Fibroblast of skin of abdomen (primary cell): ENCODE measurements at regions not wholly inside any gene's neighbourhood (a gene's known extent, or its start where the extent isn't known, plus 50 kb on each side); places are given as distances from the start of the nearest gene placed in this dataset.
A peak's percentile ranks its signal among the peaks of the same experiment; 100 is the strongest.
"Not testable (repeated sequence)": the region's sequence is repeated elsewhere in the genome, so short reads cannot be mapped to it uniquely, and the experiment has no call there.

Source experiments
- DNase-seq: peaks from one replicate; pipeline ENCODE4 v3.0.0-alpha.2; 2013

- DNase-seq: no peak
Measured at GRCh38 chr1:95615421-95615820, 381.4 kb downstream of the RWDD3 start.

DNA sequence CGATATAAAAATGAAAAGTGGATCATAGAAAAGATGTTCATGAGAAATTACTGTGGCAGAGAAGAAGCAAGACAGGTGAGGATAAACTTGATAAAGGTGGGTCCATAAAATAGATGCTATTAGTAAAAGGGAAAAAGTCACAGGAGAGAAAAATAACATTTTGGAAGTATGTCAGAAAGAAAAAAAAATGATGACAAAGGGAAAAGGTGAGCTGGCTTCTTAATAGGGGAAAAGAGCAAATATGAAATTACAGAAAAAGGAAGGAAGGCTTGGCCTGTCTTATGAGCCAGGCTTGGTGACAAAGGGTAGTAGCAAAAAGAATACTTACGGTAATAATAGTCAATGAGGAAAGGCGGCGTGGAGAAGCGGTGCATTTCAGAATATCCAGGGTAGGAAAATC is 386.1 kb downstream of the RWDD3 start:
- no peak for DNase-seq

DNA sequence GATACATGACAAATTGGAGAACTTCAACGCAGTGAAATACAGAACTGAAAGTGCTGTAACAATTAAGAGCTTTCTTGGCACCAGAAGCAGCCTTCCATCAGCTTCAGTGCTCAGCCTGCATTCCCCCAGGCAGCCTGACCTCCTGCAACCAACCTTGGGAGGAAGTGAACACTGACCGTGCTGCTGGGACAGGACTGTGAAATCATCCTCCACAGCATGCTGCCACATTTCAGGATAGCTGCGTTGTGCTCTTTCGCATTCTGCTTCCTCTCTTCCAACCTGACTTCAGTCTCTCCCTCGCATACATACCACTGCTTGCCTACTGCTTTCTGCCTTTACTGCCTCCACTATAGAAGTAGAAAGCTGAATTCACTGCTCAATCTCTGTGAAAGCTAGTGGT is 388.6 kb downstream of the RWDD3 start:
- no peak for DNase-seq

DNA sequence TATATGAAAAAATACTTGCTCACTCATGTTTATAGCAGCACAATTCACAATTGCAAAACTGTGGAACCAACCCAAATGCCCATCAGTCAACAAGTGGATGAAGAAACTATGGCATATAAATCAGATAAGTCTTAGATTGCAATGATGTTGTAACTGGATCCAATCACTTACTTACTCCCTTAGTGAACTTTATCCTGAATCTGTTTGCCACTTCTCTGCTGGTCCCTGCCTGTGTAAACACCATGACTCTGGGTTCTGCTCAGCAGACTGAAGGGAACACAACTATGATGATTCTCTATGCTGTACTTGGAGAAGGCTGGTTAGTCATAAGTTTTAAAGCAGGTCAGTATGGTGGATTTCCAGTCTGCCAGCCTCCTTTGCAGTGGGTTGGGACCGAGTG is 391.2 kb downstream of the RWDD3 start:
- no peak for DNase-seq

DNA sequence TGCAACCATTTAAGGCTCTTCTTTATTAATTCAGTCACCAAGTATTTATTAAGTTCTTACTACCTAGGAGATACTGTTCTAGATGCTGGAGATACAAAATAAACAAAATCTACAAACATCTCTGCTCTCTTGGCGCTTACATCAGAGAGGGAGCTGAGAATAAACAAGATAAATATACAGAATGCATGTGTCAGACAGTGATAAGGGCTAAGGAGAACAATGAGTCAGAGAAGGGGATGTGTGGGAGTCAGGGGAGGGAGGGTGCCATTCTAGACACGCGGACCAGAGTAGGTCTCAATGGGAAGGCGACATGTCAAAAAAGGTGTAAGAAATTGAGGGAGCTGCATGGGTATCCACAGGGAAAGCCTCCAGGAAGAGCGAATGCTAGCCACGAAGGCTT is 393.2 kb downstream of the RWDD3 start:
- no peak for DNase-seq

- no peak for DNase-seq
Measured at GRCh38 chr1:95631695-95632094, 397.7 kb downstream of the RWDD3 start.

GRCh38 chr1:95635811-95636210 is 401.8 kb downstream of the RWDD3 start:
- no peak for DNase-seq

- DNase-seq: no peak
Measured at GRCh38 chr1:95636897-95637296, 402.9 kb downstream of the RWDD3 start.

- no peak for DNase-seq
Measured at GRCh38 chr1:95640746-95641145, 406.7 kb downstream of the RWDD3 start.

DNA sequence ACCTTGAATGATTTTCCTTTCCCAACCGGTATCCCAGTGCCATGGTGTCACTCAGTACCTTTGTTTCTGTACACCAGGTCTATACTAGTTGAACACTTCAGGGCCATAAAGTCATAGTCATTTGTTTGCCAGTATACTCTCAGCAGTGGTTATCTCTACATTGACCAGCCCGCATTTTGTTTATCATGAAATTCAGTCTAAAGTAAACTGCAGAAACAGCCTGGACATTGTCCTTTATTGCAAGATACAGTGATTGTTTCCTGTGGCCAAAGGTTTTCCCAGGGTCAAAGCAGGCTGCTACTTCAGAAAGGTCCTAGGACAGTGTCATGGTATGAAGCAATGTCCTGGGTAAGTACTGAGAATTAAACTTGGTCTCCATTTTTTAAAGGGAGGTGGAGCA is 407.4 kb downstream of the RWDD3 start:
- DNase-seq: no peak

DNA sequence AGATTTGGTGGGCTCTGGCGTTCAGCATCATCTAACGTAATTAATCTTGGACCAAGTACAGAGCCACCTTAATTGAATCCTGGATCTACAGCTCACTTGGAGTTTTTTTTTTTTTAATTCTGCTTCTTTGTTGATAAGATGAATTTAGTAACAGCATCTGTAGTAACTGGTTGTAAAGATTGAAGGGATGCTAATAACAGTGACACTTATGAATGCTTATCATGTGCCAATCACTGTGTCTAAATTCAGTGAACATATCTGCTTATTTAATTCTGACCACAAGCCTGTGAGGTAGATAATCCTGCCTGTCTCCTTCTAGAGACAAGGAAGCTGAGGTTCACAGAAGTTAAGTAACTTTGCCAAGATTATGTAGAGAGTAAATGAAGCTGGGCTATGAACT is 408.0 kb downstream of the RWDD3 start:
- DNase-seq: no peak

- no peak for DNase-seq
Measured at GRCh38 chr1:95643071-95643470, 409.1 kb downstream of the RWDD3 start.

- DNase-seq: not testable (repeated sequence)
Measured at GRCh38 chr1:95645126-95645525, 411.1 kb downstream of the RWDD3 start.

DNA sequence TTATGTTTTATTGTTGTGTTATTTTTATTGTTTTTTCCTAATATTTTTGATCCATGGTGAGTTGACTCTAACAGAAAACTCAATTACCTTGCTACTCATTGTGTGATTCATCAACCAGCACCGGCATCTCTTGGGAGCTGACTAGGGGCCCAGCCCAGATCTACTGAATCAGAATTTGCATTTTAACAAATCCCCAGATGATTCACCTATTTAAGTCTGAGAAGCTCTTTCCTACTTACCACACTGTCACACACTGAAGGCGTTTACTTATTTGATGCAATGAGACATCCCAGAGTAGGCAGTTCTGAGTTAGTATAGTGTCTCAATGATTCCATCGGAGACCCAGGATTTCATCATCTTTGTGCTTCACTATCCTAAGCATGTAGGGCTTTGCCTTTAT is 416.6 kb downstream of the RWDD3 start:
- DNase-seq: peak; percentile 43

DNA sequence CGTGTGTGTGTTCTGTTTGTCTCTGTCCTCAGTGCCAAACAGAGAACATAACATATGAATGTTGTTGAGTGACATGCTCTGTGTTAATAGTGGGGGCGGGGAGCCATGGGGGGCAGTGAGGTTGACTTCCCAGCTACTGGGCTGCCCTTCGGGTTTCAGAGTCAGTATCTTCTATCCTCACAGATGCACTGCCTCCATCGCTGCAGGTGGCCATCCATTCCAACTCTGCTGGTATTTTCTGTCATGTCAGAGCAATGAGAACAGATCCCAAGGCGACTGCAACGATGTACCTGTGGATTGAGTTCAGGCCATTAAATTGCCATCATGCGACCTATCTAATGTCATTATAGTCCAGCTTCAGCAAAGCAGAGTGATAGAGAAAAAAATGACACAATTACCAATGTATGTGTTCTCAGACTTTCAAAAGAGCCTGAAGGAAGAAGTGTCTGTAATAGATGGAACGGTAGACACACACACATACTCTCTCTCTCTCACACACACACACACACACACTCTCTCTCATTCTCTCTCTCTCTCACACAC is 418.5 kb downstream of the RWDD3 start:
- no peak for DNase-seq

GRCh38 chr1:95653618-95654017 is 419.6 kb downstream of the RWDD3 start:
- no peak for DNase-seq

DNA sequence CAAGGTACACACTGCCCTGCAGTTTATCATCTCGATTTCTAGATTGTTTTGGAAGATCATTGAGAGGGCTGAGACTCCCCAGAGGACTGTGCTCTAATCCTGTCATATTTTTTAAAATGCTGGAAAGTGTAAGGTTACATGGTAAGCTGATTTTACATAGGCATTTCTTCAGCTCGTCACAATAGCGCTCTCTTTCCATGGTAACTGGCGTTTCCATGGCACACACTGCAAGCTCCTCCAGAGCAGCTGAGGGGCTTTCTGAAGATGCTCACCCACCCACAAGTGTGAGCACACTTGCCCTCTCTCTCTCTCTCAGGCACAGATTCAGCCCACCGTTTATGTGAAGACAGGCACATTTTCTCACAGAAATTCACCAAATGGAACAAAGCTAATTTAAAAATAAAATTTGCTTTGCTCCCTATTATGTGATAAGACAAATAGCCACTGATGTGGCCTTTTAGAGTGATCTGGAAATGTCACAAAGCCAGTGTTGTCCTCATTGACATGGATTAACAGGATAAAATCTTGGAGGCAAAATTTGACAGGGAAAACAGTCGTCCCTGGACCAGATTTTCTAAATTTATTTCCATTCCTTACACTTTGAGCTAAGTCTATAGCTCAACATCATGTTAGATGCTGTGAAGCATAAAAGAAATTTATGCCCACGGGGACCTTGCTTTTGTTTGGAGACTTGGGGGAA is 421.5 kb downstream of the RWDD3 start:
- DNase-seq: no peak

DNA sequence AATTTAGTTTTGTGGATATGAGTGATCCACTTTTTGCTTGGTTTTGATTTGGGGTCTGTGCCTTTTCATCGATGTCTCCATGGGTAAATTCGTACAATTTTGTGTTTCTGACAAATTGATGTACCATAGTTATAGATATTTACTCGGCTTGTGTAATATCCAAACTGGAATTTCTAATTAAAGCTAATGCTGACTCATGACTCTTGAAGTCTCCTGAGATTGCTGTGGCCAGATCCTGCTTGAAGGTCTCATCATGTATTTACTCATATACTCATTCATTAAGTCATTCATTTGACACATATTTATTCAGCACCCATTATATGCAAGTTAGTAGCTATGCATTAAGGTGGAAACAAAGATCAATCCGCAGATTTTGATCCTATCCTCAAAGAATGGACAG is 423.2 kb downstream of the RWDD3 start:
- DNase-seq: no peak

DNA sequence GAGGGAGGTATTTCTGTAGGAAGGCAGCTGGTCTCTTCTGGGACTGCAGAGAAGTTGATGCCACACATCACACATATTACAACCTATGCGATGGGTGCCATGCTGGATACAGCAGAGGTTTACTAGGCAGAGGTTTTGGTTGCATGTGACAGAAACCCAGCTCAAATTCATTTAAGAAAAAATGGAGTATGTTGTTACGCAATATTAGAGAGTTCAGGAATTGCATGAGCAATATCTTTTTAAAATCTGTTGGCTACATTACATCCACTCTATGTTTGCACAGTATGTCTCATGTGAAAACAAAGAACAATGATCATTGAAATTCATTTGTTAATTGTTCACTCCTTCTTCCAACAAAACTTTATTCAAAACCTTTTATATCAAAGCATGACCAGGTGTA is 425.2 kb downstream of the RWDD3 start:
- no peak for DNase-seq

GRCh38 chr1:95659588-95659987 is 425.6 kb downstream of the RWDD3 start:
- no peak for DNase-seq

- no peak for DNase-seq
Measured at GRCh38 chr1:95660736-95661135, 426.7 kb downstream of the RWDD3 start.

DNA sequence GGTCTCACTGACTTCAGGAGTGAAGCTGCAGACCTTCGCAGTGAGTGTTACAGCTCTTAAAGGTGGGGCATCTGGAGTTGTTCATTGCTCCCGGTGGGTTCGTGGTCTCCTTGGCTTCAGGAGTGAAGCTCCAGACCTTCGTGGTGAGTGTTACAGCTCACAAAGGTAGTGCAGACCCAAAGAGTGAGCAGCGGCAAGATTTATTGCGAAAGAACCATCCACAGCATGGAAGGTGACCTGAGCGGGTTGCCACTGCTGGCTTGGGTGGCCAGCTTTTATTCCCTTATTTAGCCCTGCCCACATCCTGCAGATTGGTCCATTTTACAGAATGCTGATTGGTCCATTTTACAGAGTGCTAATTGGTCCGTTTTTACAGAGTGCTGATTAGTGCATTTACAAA is 429.5 kb downstream of the RWDD3 start:
- DNase-seq: not testable (repeated sequence)

GRCh38 chr1:95668165-95668564 is 434.2 kb downstream of the RWDD3 start:
- DNase-seq: no peak

DNA sequence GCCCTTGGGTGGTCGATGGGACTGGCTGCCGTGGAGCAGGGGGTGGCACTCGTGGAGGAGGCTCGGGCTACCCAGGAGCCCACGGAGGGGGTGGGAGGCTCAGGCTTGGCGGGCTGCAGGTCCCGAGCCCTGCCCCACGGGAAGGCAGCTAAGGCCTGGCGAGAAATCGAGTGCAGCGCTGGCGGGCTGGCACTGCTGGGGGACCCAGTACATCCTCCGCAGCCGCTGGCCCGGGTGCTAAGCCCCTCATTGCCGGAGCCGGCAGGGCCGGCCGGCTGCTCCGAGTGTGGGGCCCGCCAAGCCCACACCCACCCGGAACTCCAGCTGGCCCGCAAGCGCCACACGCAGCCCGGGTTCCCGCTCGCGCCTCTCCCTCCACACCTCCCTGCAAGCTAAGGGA is 435.6 kb downstream of the RWDD3 start:
- DNase-seq: not testable (repeated sequence)

GRCh38 chr1:95671098-95671497 is 437.1 kb downstream of the RWDD3 start:
- no peak for DNase-seq
